Kidney epithelial cell (primary cell): ENCODE measurements at regions not wholly inside any gene's neighbourhood (a gene's known extent, or its start where the extent isn't known, plus 50 kb on each side); places are given as distances from the start of the nearest gene placed in this dataset.

Experiments used
- DNase-seq: peaks from one replicate; pipeline ENCODE4 v3.0.0-alpha.2; 2010; ENCODE audit warnings: low read depth
- H3K27me3 ChIP-seq: 2 replicates; pipeline ENCODE4 v1.6.0; 2011; ENCODE audit warnings: low read length; ENCODE audit not compliant: control insufficient read depth, insufficient read depth
- H3K36me3 ChIP-seq: 2 replicates; pipeline ENCODE4 v1.5.1; 2011; ENCODE audit warnings: low read length; ENCODE audit not compliant: control insufficient read depth, insufficient read depth
- H3K4me3 ChIP-seq: 2 replicates; pipeline ENCODE4 v1.5.1; 2011; ENCODE audit warnings: low read depth, mild to moderate bottlenecking, control low read depth, low read length
- TF ChIP-seq, protein P1 (sequence below): IDR thresholded peaks from 2 replicates; pipeline ENCODE4 v1.5.1; 2011; ENCODE audit warnings: mild to moderate bottlenecking, moderate library complexity, low read length, control low read depth, inconsistent platforms; ENCODE audit not compliant: insufficient read depth, poor library complexity, severe bottlenecking

DNA sequence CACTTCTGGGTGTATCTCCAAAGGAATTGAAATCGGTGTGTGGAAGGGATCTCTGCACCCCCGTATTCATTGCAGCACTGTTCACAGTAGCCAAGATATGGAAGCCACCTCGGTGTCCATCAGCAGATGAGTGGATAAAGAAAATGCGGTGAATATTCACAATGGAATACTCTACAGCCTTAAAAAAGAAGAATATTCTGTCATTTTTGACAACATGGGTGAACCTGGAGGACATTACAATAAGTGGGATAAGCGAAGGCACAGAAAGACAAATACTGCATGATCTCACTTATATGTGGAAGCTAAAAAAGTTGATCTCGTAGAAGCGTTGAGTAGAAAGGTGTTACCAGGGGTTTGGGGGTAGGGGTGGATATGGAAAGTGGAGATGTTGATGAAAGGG is 111.9 kb downstream of the BEGAIN start:
- no peaks in the 10 kb centered on the region for H3K36me3 ChIP-seq
- TF ChIP-seq, protein P1, sequence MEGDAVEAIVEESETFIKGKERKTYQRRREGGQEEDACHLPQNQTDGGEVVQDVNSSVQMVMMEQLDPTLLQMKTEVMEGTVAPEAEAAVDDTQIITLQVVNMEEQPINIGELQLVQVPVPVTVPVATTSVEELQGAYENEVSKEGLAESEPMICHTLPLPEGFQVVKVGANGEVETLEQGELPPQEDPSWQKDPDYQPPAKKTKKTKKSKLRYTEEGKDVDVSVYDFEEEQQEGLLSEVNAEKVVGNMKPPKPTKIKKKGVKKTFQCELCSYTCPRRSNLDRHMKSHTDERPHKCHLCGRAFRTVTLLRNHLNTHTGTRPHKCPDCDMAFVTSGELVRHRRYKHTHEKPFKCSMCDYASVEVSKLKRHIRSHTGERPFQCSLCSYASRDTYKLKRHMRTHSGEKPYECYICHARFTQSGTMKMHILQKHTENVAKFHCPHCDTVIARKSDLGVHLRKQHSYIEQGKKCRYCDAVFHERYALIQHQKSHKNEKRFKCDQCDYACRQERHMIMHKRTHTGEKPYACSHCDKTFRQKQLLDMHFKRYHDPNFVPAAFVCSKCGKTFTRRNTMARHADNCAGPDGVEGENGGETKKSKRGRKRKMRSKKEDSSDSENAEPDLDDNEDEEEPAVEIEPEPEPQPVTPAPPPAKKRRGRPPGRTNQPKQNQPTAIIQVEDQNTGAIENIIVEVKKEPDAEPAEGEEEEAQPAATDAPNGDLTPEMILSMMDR: no peak
- no peak for DNase-seq

DNA sequence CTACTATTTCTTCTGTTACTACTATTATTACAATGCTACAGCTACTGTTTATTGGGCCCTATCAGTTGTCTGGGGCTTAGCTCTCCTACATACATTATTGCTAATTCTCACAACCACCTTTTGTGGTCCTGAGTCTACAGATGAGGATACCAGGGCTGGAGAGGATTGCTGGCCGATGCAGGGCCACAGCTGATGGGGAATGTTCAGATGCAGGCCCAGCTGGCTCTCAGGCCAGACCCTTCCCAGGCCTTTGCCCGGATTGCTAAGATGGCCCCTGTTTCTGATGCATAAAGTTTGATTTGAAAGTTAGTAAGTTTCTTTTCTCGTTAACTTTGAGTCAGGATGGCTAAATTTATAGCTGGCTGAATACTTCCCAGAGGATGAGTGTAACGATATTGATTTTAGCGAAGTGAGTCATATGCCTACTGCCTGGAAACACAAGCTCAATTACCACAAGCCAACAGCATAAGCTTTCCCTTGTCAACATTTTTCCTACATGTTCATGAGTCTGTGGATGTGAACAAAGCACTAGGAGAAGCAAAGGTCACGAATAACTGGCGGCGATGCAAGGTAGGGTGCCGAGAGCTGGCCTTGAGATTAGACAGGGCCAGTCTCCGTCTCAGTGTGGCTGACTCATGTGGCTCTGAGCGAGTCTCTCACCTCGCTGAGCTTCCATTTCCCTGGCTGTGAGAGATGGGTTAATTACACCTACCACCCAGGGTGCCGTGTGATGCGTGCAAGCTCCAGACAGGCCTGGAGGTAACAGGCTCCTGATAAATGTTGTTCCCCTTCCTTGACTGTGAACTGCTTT is 111.0 kb downstream of the BEGAIN start:
- Histone ChIP-seq H3K4me3 (no peak overlapping the region), H3K36me3 (no peaks in the 10 kb centered on the region), H3K27me3 (no peaks in the 10 kb centered on the region)
- DNase-seq: peak; percentile 68
- TF ChIP-seq, protein P1: no peak

More for the DNA sequence above, 111.9 kb downstream of the BEGAIN start:
- Histone ChIP-seq H3K27me3 (no peaks in the 10 kb centered on the region), H3K4me3 (no peak overlapping the region)

DNA sequence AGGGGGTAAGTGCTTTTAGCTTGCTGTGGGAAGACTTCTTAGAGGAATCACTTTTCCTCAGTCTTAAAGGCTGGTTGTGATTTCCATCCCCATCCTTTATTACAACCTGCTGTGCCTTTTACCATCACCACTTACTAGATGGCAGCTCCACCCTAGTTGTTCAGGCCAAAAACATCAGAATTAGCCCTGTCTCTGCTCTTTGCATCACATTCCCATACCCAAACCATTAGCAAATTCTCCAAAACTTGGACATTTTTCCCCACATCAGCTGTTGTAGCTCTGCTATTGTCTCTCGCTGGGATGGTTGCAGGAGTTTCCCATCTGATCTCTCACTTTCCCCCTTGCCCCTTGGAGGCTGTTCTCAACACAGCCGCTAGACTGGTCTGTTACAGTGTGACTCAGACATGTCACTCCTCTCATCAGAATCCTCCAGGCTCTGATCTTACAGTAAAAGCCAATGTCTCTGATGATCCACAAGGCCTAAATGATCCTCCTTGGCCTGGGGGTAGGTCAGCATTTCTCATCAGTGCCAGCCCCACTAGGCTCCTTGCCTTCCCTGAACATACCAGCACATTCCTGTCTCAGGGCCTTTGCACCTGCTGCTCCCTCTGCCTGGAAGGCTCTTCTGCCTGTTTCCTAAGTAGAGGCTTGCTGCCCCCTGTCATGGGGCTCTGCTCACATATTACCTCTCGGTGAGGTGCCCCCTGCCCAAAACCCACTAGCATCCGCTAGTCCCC is 102.5 kb downstream of the BEGAIN start:
- no peaks in the 10 kb centered on the region for H3K27me3 ChIP-seq
- H3K36me3 ChIP-seq: no peaks in the 10 kb centered on the region
- TF ChIP-seq, protein P1: no peak
- no peak for DNase-seq
- no peak overlapping the region for H3K4me3 ChIP-seq

- DNase-seq: no peak
- H3K36me3 ChIP-seq: no peaks in the 10 kb centered on the region
- H3K27me3 ChIP-seq: no peaks in the 10 kb centered on the region
- TF ChIP-seq, protein P1: no peak
- no peak overlapping the region for H3K4me3 ChIP-seq
These were observed 101.0 kb downstream of the BEGAIN start for GRCh38 chr14:100486025-100486828.
